Mesendoderm (in vitro differentiated cells): ENCODE measurements at regions not wholly inside any gene's neighbourhood (a gene's known extent, or its start where the extent isn't known, plus 50 kb on each side); places are given as distances from the start of the nearest gene placed in this dataset.

Source experiments
- DNase-seq: peaks from one replicate; pipeline ENCODE4 v3.0.0; 2013
- H2AK5ac ChIP-seq: 2 replicates; pipeline ENCODE4 v1.6.1; 2013; ENCODE audit warnings: low read length, inconsistent platforms
- H2BK120ac ChIP-seq: 2 replicates; pipeline ENCODE4 v1.6.1; 2013; ENCODE audit warnings: low read depth, mild to moderate bottlenecking, low read length, moderate library complexity, mixed read lengths
- H2BK15ac ChIP-seq: replicated peaks from 2 replicates; pipeline ENCODE4 v1.6.1; 2013; ENCODE audit warnings: low read depth, mild to moderate bottlenecking, moderate library complexity
- H2BK5ac ChIP-seq: 2 replicates; pipeline ENCODE4 v1.6.1; 2013; ENCODE audit warnings: low read length, inconsistent platforms
- H3K18ac ChIP-seq: 2 replicates; pipeline ENCODE4 v1.6.1; 2013; ENCODE audit warnings: mild to moderate bottlenecking, low read length, mixed read lengths
- H3K23ac ChIP-seq: one replicate; pipeline ENCODE4 v1.6.1; 2013; ENCODE audit warnings: low read length
- H3K27ac ChIP-seq: 2 replicates; pipeline ENCODE4 v1.5.1; 2013; ENCODE audit warnings: low read depth, mild to moderate bottlenecking, inconsistent platforms, low read length, moderate library complexity
- H3K27me3 ChIP-seq: 2 replicates; pipeline ENCODE4 v1.6.1; 2013; ENCODE audit warnings: low read length, control low read depth, mild to moderate bottlenecking, inconsistent platforms; ENCODE audit not compliant: insufficient read depth, poor library complexity
- H3K36me3 ChIP-seq: 2 replicates; pipeline ENCODE4 v1.6.1; 2013; ENCODE audit warnings: low read length, inconsistent platforms; ENCODE audit not compliant: control insufficient read depth, insufficient read depth
- H3K4ac ChIP-seq: one replicate; pipeline ENCODE4 v1.6.1; 2013; ENCODE audit warnings: low read depth, mild to moderate bottlenecking, low read length, moderate library complexity
- H3K4me1 ChIP-seq: 2 replicates; pipeline ENCODE4 v1.6.1; 2013; ENCODE audit warnings: low read depth, low read length, inconsistent platforms; ENCODE audit not compliant: control insufficient read depth
- H3K4me2 ChIP-seq: 2 replicates; pipeline ENCODE4 v1.6.1; 2013; ENCODE audit warnings: low read length
- H3K4me3 ChIP-seq: 2 replicates; pipeline ENCODE4 v1.5.1; 2013; ENCODE audit warnings: mild to moderate bottlenecking, low read length
- H3K56ac ChIP-seq: one replicate; pipeline ENCODE4 v1.6.1; 2013; ENCODE audit warnings: low read length
- H3K79me1 ChIP-seq: 2 replicates; pipeline ENCODE4 v1.6.1; 2013; ENCODE audit warnings: low read length, inconsistent platforms
- H3K79me2 ChIP-seq: 2 replicates; pipeline ENCODE4 v1.6.1; 2013; ENCODE audit warnings: mild to moderate bottlenecking, low read length; ENCODE audit not compliant: control insufficient read depth, insufficient read depth
- H3K9ac ChIP-seq: 2 replicates; pipeline ENCODE4 v1.6.1; 2013; ENCODE audit warnings: low read length, inconsistent platforms
- H4K5ac ChIP-seq: one replicate; pipeline ENCODE4 v1.6.1; 2013; ENCODE audit warnings: low read length
- H4K8ac ChIP-seq: one replicate; pipeline ENCODE4 v1.6.1; 2013; ENCODE audit warnings: low read depth, mild to moderate bottlenecking, control low read depth, low read length, moderate library complexity
- WGBS: extraction: QIAGEN DNeasy Blood & Tissue Kit; methylation state at CpG from one replicate; pipeline ENCODE4 v1.1.7; 2013; ENCODE audit warnings: low lambda C conversion rate, missing lambda C conversion rate; ENCODE audit not compliant: insufficient coverage; ENCODE audit errors: extremely low coverage; 5-methylcytosine and 5-hydroxymethylcytosine counted together

- H3K9ac ChIP-seq = peak overlapping the region; percentile 52
- H3K79me1 ChIP-seq = no peaks in the 10 kb centered on the region
- H2BK120ac ChIP-seq = no peak overlapping the region
- H4K8ac ChIP-seq = no peak overlapping the region
- H3K4ac ChIP-seq = peak overlapping the region; percentile 41
- no peak overlapping the region for H3K4me3 ChIP-seq
- no peak overlapping the region for H3K18ac ChIP-seq
- peak overlapping the region; percentile 74 for H3K56ac ChIP-seq
- no peaks in the 10 kb centered on the region for H3K36me3 ChIP-seq
- peaks cover 4% of the 10 kb centered on the region for H3K4me1 ChIP-seq
- no peak overlapping the region for H2AK5ac ChIP-seq
- no peaks in the 10 kb centered on the region for H3K79me2 ChIP-seq
- H3K4me2 ChIP-seq = peak overlapping the region; percentile 48
- H3K23ac ChIP-seq = peak overlapping the region; percentile 90
- peak; percentile 69 for DNase-seq
- peak overlapping the region; percentile 35 for H2BK5ac ChIP-seq
- no peaks in the 10 kb centered on the region for H3K27me3 ChIP-seq
- no peak overlapping the region for H3K27ac ChIP-seq
- no peak overlapping the region for H2BK15ac ChIP-seq
- WGBS = no CpG with 5 or more reads among the region's 18 CpGs
- H4K5ac ChIP-seq = no peak overlapping the region
Observed at GRCh38 chr7:121002-121785, 71.2 kb upstream of the FAM20C start.

DNA sequence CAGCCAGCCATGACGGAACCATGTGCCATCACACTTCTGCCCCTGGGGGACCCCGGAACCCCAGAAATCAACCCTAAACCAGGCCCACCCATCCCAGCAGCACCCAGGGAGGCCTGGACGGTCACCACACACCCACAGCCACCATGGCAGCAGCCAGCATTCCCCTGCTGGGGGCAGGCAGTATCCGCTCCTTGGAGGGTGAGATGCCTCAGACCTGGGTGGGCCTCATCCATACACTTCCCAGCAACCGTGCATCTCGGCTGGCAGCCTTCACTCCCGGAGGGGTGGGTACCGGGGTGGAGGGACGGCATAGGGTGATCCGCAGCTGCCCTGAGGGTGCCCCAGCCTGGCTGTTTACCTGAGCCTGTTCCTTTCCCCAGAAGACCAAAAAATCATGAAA is 69.1 kb upstream of the FAM20C start:
- Histone ChIP-seq H3K27ac (no peak overlapping the region), H3K9ac (no peak overlapping the region), H2BK15ac (no peak overlapping the region), H2BK5ac (no peak overlapping the region), H3K4me3 (no peak overlapping the region), H3K4me2 (no peak overlapping the region), H3K79me1 (no peaks in the 10 kb centered on the region), H3K79me2 (no peaks in the 10 kb centered on the region), H3K18ac (no peak overlapping the region), H4K5ac (no peak overlapping the region), H4K8ac (no peak overlapping the region), H3K23ac (no peak overlapping the region), H2BK120ac (no peak overlapping the region), H2AK5ac (no peak overlapping the region), H3K56ac (no peak overlapping the region), H3K4me1 (peaks cover 4% of the 10 kb centered on the region), H3K27me3 (no peaks in the 10 kb centered on the region), H3K36me3 (no peaks in the 10 kb centered on the region), H3K4ac (no peak overlapping the region)
- WGBS = no CpG with 5 or more reads among the region's 10 CpGs
- DNase-seq = no peak

- Histone ChIP-seq H3K23ac (no peak overlapping the region), H3K27me3 (no peaks in the 10 kb centered on the region), H4K5ac (no peak overlapping the region), H2BK120ac (no peak overlapping the region), H2BK15ac (no peak overlapping the region), H3K9ac (no peak overlapping the region), H3K27ac (no peak overlapping the region), H2BK5ac (no peak overlapping the region), H2AK5ac (no peak overlapping the region), H3K56ac (no peak overlapping the region), H3K4ac (no peak overlapping the region), H3K79me2 (no peaks in the 10 kb centered on the region), H3K4me1 (peaks cover 4% of the 10 kb centered on the region), H3K4me3 (no peak overlapping the region), H4K8ac (no peak overlapping the region), H3K4me2 (no peak overlapping the region), H3K18ac (no peak overlapping the region), H3K36me3 (no peaks in the 10 kb centered on the region), H3K79me1 (no peaks in the 10 kb centered on the region)
- no peak for DNase-seq
- WGBS = no CpG with 5 or more reads among the region's 21 CpGs
Observed at GRCh38 chr7:124130-124949, 68.0 kb upstream of the FAM20C start.

DNA sequence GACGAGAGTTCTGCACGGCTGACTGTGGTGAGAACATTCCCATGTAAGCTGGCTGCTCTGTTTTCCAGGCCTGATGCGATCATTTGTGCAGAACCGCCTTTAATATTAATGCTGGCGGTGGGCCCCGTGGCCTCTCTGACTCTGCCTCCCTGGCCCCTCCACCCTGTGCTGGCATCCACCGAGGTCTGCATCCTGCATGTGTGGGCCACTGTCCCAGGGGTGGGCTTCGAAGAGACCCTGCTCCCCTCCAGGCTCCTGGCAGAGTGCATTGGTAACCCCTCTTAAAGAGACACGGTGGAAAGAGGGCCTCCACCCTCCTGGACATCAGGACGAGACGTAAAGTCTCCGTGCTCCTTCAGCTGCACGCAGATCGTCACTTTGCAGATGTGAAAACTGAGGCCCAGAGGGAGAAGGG is 67.3 kb upstream of the FAM20C start:
- Histone ChIP-seq H2BK5ac (no peak overlapping the region), H3K56ac (no peak overlapping the region), H3K4ac (no peak overlapping the region), H3K9ac (no peak overlapping the region), H3K4me2 (no peak overlapping the region), H2BK15ac (no peak overlapping the region), H2BK120ac (no peak overlapping the region), H2AK5ac (no peak overlapping the region), H3K27me3 (no peaks in the 10 kb centered on the region), H3K4me3 (no peak overlapping the region), H3K18ac (no peak overlapping the region), H3K23ac (no peak overlapping the region), H4K5ac (no peak overlapping the region), H3K79me1 (no peaks in the 10 kb centered on the region), H3K27ac (no peak overlapping the region), H3K36me3 (no peaks in the 10 kb centered on the region), H3K79me2 (no peaks in the 10 kb centered on the region), H3K4me1 (peaks cover 4% of the 10 kb centered on the region), H4K8ac (no peak overlapping the region)
- DNase-seq = no peak
- no CpG with 5 or more reads among the region's 14 CpGs for WGBS

GRCh38 chr7:125661-126060 is 66.7 kb upstream of the FAM20C start:
- no peak overlapping the region for H3K27ac ChIP-seq
- H3K23ac ChIP-seq = no peak overlapping the region
- no peak overlapping the region for H3K9ac ChIP-seq
- H4K8ac ChIP-seq = no peak overlapping the region
- no peaks in the 10 kb centered on the region for H3K36me3 ChIP-seq
- H2BK5ac ChIP-seq = no peak overlapping the region
- H3K4ac ChIP-seq = no peak overlapping the region
- no peak overlapping the region for H3K56ac ChIP-seq
- WGBS = 100% methylated on average over 5 of the region's 8 CpGs
- H2BK120ac ChIP-seq = no peak overlapping the region
- H4K5ac ChIP-seq = no peak overlapping the region
- no peaks in the 10 kb centered on the region for H3K27me3 ChIP-seq
- H2AK5ac ChIP-seq = no peak overlapping the region
- no peak overlapping the region for H3K18ac ChIP-seq
- H3K79me2 ChIP-seq = no peaks in the 10 kb centered on the region
- H3K79me1 ChIP-seq = no peaks in the 10 kb centered on the region
- H2BK15ac ChIP-seq = no peak overlapping the region
- DNase-seq = peak; percentile 16
- H3K4me1 ChIP-seq = peaks cover 3% of the 10 kb centered on the region
- no peak overlapping the region for H3K4me3 ChIP-seq
- H3K4me2 ChIP-seq = no peak overlapping the region
